Fibroblast of mammary gland (primary cell): ENCODE measurements at regions not wholly inside any gene's neighbourhood (a gene's known extent, or its start where the extent isn't known, plus 50 kb on each side); places are given as distances from the start of the nearest gene placed in this dataset.
"Not testable (repeated sequence)": the region's sequence is repeated elsewhere in the genome, so short reads cannot be mapped to it uniquely, and the experiment has no call there.

ENCODE experiments used
- DNase-seq: peaks from one replicate; pipeline ENCODE4 v3.0.0-alpha.2; 2010; ENCODE audit warnings: low read depth
- H3K4me3 ChIP-seq: 2 replicates; pipeline ENCODE4 v1.5.1; 2011; ENCODE audit warnings: low read depth, mild to moderate bottlenecking, low read length, moderate library complexity; ENCODE audit not compliant: control insufficient read depth
- CTCF ChIP-seq: conservative IDR thresholded peaks from 2 replicates; pipeline ENCODE4 v1.5.1; 2011; ENCODE audit warnings: low read depth, low read length, inconsistent platforms; ENCODE audit not compliant: control insufficient read depth, insufficient read depth

- no peak overlapping the region for H3K4me3 ChIP-seq
- no peak for DNase-seq
- TF ChIP-seq CTCF, result no peak
Measured at GRCh38 chr12:97862072-97862471, 399.5 kb downstream of the RMST start.

GRCh38 chr12:97875064-97875463, 412.5 kb downstream of the RMST start:
- no peak overlapping the region for H3K4me3 ChIP-seq
- no peak for TF ChIP-seq CTCF
- DNase-seq, result no peak

- no peak for DNase-seq
- no peak overlapping the region for H3K4me3 ChIP-seq
- no peak for TF ChIP-seq CTCF
Measured at GRCh38 chr12:97876780-97877179, 414.2 kb downstream of the RMST start.

GRCh38 chr12:97877404-97877803, 414.8 kb downstream of the RMST start:
- no peak for DNase-seq
- H3K4me3 ChIP-seq, result no peak overlapping the region
- TF ChIP-seq CTCF, result no peak

- no peak overlapping the region for H3K4me3 ChIP-seq
- DNase-seq, result no peak
- TF ChIP-seq CTCF, result no peak
Measured at GRCh38 chr12:97886511-97887176, 424.0 kb downstream of the RMST start.

- not testable (repeated sequence) for DNase-seq, H3K4me3 ChIP-seq
Measured at GRCh38 chr12:97897881-97898280, 435.3 kb downstream of the RMST start.

GRCh38 chr12:97899529-97899928, 436.9 kb downstream of the RMST start:
- TF ChIP-seq CTCF, result no peak
- no peak for DNase-seq
- H3K4me3 ChIP-seq, result no peak overlapping the region
